Ishikawa (cell line): ENCODE measurements at regions not wholly inside any gene's neighbourhood (a gene's known extent, or its start where the extent isn't known, plus 50 kb on each side); places are given as distances from the start of the nearest gene placed in this dataset.

ENCODE experiments used
- CEBPB ChIP-seq: IDR thresholded peaks from 2 replicates; pipeline ENCODE4 v1.6.1; 2012
- CREB1 ChIP-seq: IDR thresholded peaks from 2 replicates; pipeline ENCODE4 v1.6.1; 2012; ENCODE audit warnings: low read depth
- EGR1 ChIP-seq: IDR thresholded peaks from 2 replicates; pipeline ENCODE4 v1.6.1; 2012
- EP300 ChIP-seq: IDR thresholded peaks from 2 replicates; pipeline ENCODE4 v1.6.1; 2012; ENCODE audit warnings: borderline replicate concordance
- FOXM1 ChIP-seq: IDR thresholded peaks from 2 replicates; pipeline ENCODE4 v1.6.1; 2012; ENCODE audit warnings: low read depth, borderline replicate concordance
- NFIC ChIP-seq: IDR thresholded peaks from 2 replicates; pipeline ENCODE4 v1.6.1; 2012
- RAD21 ChIP-seq: IDR thresholded peaks from 2 replicates; pipeline ENCODE4 v1.6.1; 2012; ENCODE audit warnings: low read depth
- REST ChIP-seq: IDR thresholded peaks from 2 replicates; pipeline ENCODE4 v1.6.1; 2012; ENCODE audit warnings: low read depth, mild to moderate bottlenecking
- TAF1 ChIP-seq: IDR thresholded peaks from 2 replicates; pipeline ENCODE4 v1.6.1; 2012; ENCODE audit warnings: low read depth, mild to moderate bottlenecking
- TCF12 ChIP-seq: IDR thresholded peaks from 2 replicates; pipeline ENCODE4 v1.6.1; 2012; ENCODE audit warnings: low read depth
- TEAD4 ChIP-seq: IDR thresholded peaks from 2 replicates; pipeline ENCODE4 v1.6.1; 2012
- YY1 ChIP-seq: IDR thresholded peaks from 2 replicates; pipeline ENCODE4 v1.6.1; 2012; ENCODE audit warnings: low read depth
- ZBTB7A ChIP-seq: IDR thresholded peaks from 2 replicates; pipeline ENCODE4 v1.6.1; 2012; ENCODE audit warnings: low read depth
- TF ChIP-seq, protein P1 (sequence below): IDR thresholded peaks from 2 replicates; pipeline ENCODE4 v1.6.1; 2012
- TF ChIP-seq, protein P2 (sequence below): IDR thresholded peaks from 2 replicates; pipeline ENCODE4 v1.6.1; 2012

DNA sequence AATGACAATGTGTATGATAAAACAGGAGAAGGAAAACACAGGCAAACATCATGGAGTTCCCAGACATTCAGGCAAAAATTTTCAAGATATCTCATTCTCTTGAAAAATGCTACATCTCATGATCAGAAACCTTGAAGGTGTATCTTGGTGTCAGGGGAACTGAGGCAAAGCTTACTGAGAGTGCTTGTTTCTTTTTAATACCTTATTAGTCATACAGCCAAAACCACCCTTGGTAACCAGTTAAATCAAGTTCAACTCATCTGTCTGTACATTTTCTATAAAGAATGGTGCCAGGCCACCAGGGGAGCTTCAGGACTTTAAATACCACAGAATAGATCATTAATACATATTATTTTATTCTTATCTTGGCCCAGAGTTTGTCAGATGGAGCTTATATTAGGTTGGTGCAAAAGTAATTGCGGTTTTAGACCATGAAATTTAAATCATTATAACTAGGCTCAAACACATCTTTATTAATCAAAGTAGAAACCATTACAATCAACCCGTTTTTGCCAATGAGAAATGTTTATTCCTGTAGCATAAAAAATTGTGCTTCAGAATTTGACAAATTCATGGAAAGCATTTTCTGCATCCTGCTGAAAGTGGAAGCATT is 1036.0 kb downstream of the AMY1C start:
- TF ChIP-seq REST = no peak
- TF ChIP-seq TCF12 = no peak
- TF ChIP-seq YY1 = no peak
- TF ChIP-seq FOXM1 = no peak
- TF ChIP-seq RAD21 = no peak
- TF ChIP-seq TEAD4 = no peak
- no peak for TF ChIP-seq NFIC
- TF ChIP-seq, protein P1, sequence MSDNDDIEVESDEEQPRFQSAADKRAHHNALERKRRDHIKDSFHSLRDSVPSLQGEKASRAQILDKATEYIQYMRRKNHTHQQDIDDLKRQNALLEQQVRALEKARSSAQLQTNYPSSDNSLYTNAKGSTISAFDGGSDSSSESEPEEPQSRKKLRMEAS = no peak
- no peak for TF ChIP-seq EGR1
- no peak for TF ChIP-seq EP300
- TF ChIP-seq CEBPB = no peak
- TF ChIP-seq CREB1 = no peak
- TF ChIP-seq TAF1 = no peak
- TF ChIP-seq, protein P2, sequence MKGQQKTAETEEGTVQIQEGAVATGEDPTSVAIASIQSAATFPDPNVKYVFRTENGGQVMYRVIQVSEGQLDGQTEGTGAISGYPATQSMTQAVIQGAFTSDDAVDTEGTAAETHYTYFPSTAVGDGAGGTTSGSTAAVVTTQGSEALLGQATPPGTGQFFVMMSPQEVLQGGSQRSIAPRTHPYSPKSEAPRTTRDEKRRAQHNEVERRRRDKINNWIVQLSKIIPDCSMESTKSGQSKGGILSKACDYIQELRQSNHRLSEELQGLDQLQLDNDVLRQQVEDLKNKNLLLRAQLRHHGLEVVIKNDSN = no peak
- no peak for TF ChIP-seq ZBTB7A

DNA sequence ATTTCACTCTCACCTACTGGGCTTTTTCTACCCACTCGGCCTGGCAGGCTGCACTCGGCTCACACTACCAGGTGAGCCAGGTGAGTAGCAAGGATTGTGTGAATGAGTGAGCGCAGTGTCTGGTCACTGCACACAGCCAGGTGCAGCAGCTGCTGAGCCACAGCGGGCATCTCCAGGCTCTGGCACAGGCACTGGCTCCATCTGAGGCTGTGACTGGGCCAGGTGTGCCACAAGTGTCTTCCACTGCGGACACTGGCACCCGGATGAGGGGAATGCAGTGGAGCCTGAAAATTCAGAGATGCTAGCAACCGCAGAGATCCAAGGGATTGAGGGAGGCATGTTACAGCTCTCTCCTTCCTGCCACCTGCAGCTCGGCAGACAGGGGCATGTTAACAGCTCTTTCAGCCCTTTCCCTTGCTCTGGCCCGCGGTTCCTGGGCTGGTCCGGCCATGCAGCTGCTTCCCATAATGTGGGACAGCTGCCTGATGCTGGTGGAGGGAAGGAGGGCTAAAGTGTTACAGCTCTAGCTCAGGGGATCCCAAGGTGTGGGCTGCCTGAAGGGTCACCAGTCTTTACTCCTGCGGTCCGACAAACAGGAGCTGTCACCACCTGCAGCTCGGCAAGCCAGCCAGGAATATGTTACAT is 1038.3 kb downstream of the AMY1C start:
- no peak for TF ChIP-seq CEBPB

GRCh38 chr1:104791030-104791429 is 1041.3 kb downstream of the AMY1C start:
- TF ChIP-seq REST (no peak), TCF12 (no peak), TAF1 (no peak), NFIC (no peak), FOXM1 (no peak), EP300 (no peak)
- TF ChIP-seq, protein P1 = no peak
- TF ChIP-seq, protein P2 = no peak

DNA sequence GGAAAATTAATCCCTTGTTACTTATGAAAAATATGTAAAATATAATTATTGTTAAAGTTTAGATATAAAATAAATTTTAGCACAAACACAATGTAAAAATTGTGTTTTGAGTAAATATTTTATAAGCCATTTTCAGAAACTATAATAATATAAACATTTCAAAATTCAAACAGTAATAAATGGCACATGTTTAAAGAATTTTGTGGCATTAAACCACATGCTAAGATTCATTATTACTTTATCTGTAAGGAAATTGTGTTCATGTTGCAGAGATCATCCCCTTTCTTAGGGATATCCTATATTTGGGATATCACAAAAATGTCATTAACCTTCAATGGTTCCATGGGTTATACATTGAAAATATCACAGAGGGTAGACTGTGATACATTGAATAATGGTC is 1044.3 kb downstream of the AMY1C start:
- TF ChIP-seq YY1 (no peak), NFIC (no peak), ZBTB7A (no peak), RAD21 (no peak), REST (no peak), EGR1 (no peak), TEAD4 (no peak), CREB1 (no peak), TAF1 (no peak), FOXM1 (no peak)
- TF ChIP-seq, protein P1 = no peak
- TF ChIP-seq, protein P2 = no peak
